HepG2 (cell line): ENCODE measurements at regions not wholly inside any gene's neighbourhood (a gene's known extent, or its start where the extent isn't known, plus 50 kb on each side); places are given as distances from the start of the nearest gene placed in this dataset.

Experiments
- ATAC-seq: fragments of 200-7000 bp; cut with Tn5 transposase; 3 replicates; pipeline ENCODE4 v1.9.1; 2020; ENCODE audit warnings: mild to moderate bottlenecking, moderate library complexity
- BruUV-seq: library from RNA; stranded (reverse); fragments of 400-500 nt; replicated peaks from 2 replicates; lab custom pipeline; 2021; lab: Mats Ljungman, UMichigan
- CTCF ChIA-PET: fragments of 300-600 bp; formaldehyde crosslinking; extraction: SDS; loops from one replicate; lab custom pipeline; 2021; ENCODE audit warnings: low total read pairs, inconsistent platforms, low intra/inter-chr PET ratio; lab: Yijun Ruan, JAX
- POLR2A ChIA-PET: fragments of 350-600 bp; sonication (Branson Sonifier 250); formaldehyde crosslinking; loops from one replicate; lab custom pipeline; 2020; ENCODE audit warnings: antibody characterized with exemption, inconsistent platforms; lab: Yijun Ruan, JAX
- DNase-seq: peaks from one replicate; pipeline ENCODE4 v3.0.0-alpha.2; 2015; ENCODE audit warnings: low spot score
- FAIRE-seq: peaks from 3 replicates; lab custom pipeline; 2011; peaks lifted over from hg19 to GRCh38; lab: Jason Lieb, UNC
- H2AFZ ChIP-seq: one replicate; pipeline ENCODE4 v1.6.1; 2011; ENCODE audit warnings: low read length, inconsistent platforms
- H3K27ac ChIP-seq: fragments of 300-600 bp; 3 replicates; pipeline ENCODE4 v1.8.0; 2011; ENCODE audit warnings: mixed run types, mild to moderate bottlenecking, mixed read lengths, low read length, inconsistent platforms; ENCODE audit not compliant: insufficient read depth; ENCODE audit errors: extremely low read length
- H3K27me3 ChIP-seq, 2 experiments: fragments of 200-600 bp in 1 of 2; 2 replicates in 1 of 2; 3 replicates in 1 of 2; pipeline versions ENCODE4 v1.6.0 to v1.8.0; 2011; ENCODE audit warnings: low read length in 2 of 2, mild to moderate bottlenecking in 2 of 2, moderate library complexity in 2 of 2, inconsistent platforms in 1 of 2; ENCODE audit not compliant: insufficient read depth in 2 of 2, control insufficient read depth in 1 of 2
- H3K36me3 ChIP-seq, 2 experiments: fragments of 200-600 bp in 1 of 2; replicated peaks in 1 of 2; 2 replicates in 1 of 2; 3 replicates in 1 of 2; pipeline versions ENCODE4 v1.5.1 to v1.8.0; 2011; ENCODE audit warnings: low read length in 2 of 2, inconsistent platforms in 1 of 2; ENCODE audit not compliant: insufficient read depth in 2 of 2, control insufficient read depth in 1 of 2
- H3K4me1 ChIP-seq: 2 replicates; pipeline ENCODE4 v1.5.1; 2012; ENCODE audit warnings: low read length, inconsistent platforms; ENCODE audit not compliant: insufficient read depth
- H3K4me2 ChIP-seq: 2 replicates; pipeline ENCODE4 v1.6.0; 2011; ENCODE audit warnings: low read depth, low read length, inconsistent platforms
- H3K4me3 ChIP-seq, 3 experiments: fragments of 200-600 bp in 1 of 3; sonication (generic), shearing (Covaris generic) in 1 of 3; replicated peaks in 1 of 3; 2 replicates each; pipeline ENCODE4 v1.5.1; 2011 to 2016; ENCODE audit warnings: low read length in 3 of 3, inconsistent platforms in 2 of 3, low read depth in 2 of 3, mild to moderate bottlenecking in 2 of 3, control low read depth in 1 of 3, mixed read lengths in 1 of 3; ENCODE audit not compliant: insufficient read depth in 1 of 3
- H3K79me2 ChIP-seq: one replicate; pipeline ENCODE4 v1.6.1; 2011; ENCODE audit warnings: low read length, inconsistent platforms; ENCODE audit not compliant: insufficient read depth
- H3K9ac ChIP-seq: 2 replicates; pipeline ENCODE4 v1.6.0; 2011; ENCODE audit warnings: mild to moderate bottlenecking, low read depth, low read length, inconsistent platforms; ENCODE audit not compliant: insufficient read depth
- H3K9me3 ChIP-seq: 2 replicates; pipeline ENCODE4 v1.5.1; 2012; ENCODE audit warnings: mild to moderate bottlenecking, low read length
- H4K20me1 ChIP-seq: 2 replicates; pipeline ENCODE4 v1.6.0; 2011; ENCODE audit warnings: inconsistent platforms, mild to moderate bottlenecking, low read length, moderate library complexity; ENCODE audit not compliant: insufficient read depth
- ARNT ChIP-seq: fragments of 450-650 bp; IDR thresholded peaks from 2 replicates; pipeline ENCODE4 v1.6.1; 2017
- ATF1 ChIP-seq: IDR thresholded peaks from 2 replicates; pipeline ENCODE4 v1.6.1; 2016; ENCODE audit warnings: mild to moderate bottlenecking, control low read depth
- DMAP1 ChIP-seq: IDR thresholded peaks from 2 replicates; pipeline ENCODE4 v1.6.1; 2016
- GATAD1 ChIP-seq: IDR thresholded peaks from 2 replicates; pipeline ENCODE4 v1.6.1; 2016; ENCODE audit warnings: missing genetic modification reagents, missing compliant biosample characterization
- MEF2D ChIP-seq: sonication (generic); formaldehyde crosslinking; IDR thresholded peaks from 2 replicates; pipeline ENCODE4 v1.5.1; 2020; ENCODE audit warnings: mild to moderate bottlenecking, missing genetic modification reagents
- NBN ChIP-seq: fragments of 450-650 bp; conservative IDR thresholded peaks from 2 replicates; pipeline ENCODE4 v1.6.1; 2017
- SSRP1 ChIP-seq: IDR thresholded peaks from 2 replicates; pipeline ENCODE4 v1.6.1; 2016; ENCODE audit warnings: control low read depth
- ZBTB3 ChIP-seq: sonication (generic); formaldehyde crosslinking; IDR thresholded peaks from 2 replicates; pipeline ENCODE4 v1.4.0; 2020; ENCODE audit warnings: low read depth, mild to moderate bottlenecking, moderate library complexity, missing genetic modification reagents, borderline replicate concordance
- ZNF33A ChIP-seq: sonication (generic); formaldehyde crosslinking; IDR thresholded peaks from 2 replicates; pipeline ENCODE4 v1.5.1; 2020; ENCODE audit warnings: missing genetic modification reagents, mild to moderate bottlenecking, moderate library complexity, borderline replicate concordance
- WGBS: methylation state at CpG from one replicate; pipeline ENCODE4 v1.1.6; 2017; ENCODE audit warnings: low lambda C conversion rate; 5-methylcytosine and 5-hydroxymethylcytosine counted together
- in situ Hi-C: cut with HindIII; loops from 2 replicates; pipeline ENCODE4 v1.10.0; 2017; ENCODE audit warnings: low pct_unique_long_range_greater_than_20kb; ENCODE audit not compliant: extremely low pct_ligation_motif_present
- intact Hi-C: fragments of 100-400 bp; cut with micrococcal nuclease; formaldehyde crosslinking; loops from one replicate; pipeline ENCODE4 v1.10.0; 2022; ENCODE audit not compliant: unreplicated experiment
- TF ChIP-seq, protein P1 (sequence below): sonication (generic); formaldehyde crosslinking; IDR thresholded peaks from 2 replicates; pipeline ENCODE4 v1.4.0; 2020; ENCODE audit warnings: mild to moderate bottlenecking, missing genetic modification reagents
- TF ChIP-seq, protein P2 (sequence below): sonication (generic); formaldehyde crosslinking; IDR thresholded peaks from 2 replicates; pipeline ENCODE4 v1.5.1; 2020; ENCODE audit warnings: mild to moderate bottlenecking, missing genetic modification reagents, moderate library complexity

DNA sequence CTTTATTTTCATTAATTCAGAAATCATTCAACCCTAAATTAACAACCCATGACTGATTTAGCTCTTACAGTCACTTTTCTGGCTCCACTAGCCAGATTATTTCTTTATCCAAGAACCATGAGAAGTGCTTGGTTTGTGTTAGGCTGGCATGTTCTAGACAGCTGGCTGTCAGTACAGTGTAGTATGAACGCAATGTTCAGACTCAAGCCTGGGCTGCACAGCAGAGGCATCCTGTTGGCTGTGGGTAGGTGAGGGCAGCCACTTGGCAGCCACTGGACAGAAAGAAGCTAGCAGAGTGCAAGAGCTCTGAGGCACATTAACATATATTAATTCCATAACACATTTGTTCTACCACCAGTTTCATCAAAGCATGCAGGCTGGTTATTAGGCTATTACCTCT is 522.9 kb upstream of the FSHR start:
- intact Hi-C loops, result no loop called here
- BruUV-seq, result no TSS peak
- Histone ChIP-seq H3K4me3 (no peak overlapping the region), H3K4me1 (no peaks in the 10 kb centered on the region), H3K27ac (no peak overlapping the region), H3K9ac (no peak overlapping the region), H3K9me3 (no peaks in the 10 kb centered on the region), H3K79me2 (no peaks in the 10 kb centered on the region), H2AFZ (no peak overlapping the region), H3K36me3 (no peaks in the 10 kb centered on the region), H3K4me2 (no peak overlapping the region), H4K20me1 (no peaks in the 10 kb centered on the region), H3K27me3 (no peaks in the 10 kb centered on the region)
- FAIRE-seq, result no peak
- ChIA-PET POLR2A (no interaction called here), CTCF (no interaction called here)
- no peak for DNase-seq
- TF ChIP-seq SSRP1 (CRISPR knock-in tag) (no peak), ZBTB3 (CRISPR knock-in tag) (no peak), GATAD1 (CRISPR knock-in tag) (no peak), DMAP1 (CRISPR knock-in tag) (no peak), NBN (no peak), MEF2D (CRISPR knock-in tag) (no peak), ZNF33A (CRISPR knock-in tag) (no peak), ARNT (no peak), ATF1 (no peak)
- TF ChIP-seq, protein P1, sequence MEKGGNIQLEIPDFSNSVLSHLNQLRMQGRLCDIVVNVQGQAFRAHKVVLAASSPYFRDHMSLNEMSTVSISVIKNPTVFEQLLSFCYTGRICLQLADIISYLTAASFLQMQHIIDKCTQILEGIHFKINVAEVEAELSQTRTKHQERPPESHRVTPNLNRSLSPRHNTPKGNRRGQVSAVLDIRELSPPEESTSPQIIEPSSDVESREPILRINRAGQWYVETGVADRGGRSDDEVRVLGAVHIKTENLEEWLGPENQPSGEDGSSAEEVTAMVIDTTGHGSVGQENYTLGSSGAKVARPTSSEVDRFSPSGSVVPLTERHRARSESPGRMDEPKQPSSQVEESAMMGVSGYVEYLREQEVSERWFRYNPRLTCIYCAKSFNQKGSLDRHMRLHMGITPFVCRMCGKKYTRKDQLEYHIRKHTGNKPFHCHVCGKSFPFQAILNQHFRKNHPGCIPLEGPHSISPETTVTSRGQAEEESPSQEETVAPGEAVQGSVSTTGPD (CRISPR knock-in tag), result no peak
- TF ChIP-seq, protein P2, sequence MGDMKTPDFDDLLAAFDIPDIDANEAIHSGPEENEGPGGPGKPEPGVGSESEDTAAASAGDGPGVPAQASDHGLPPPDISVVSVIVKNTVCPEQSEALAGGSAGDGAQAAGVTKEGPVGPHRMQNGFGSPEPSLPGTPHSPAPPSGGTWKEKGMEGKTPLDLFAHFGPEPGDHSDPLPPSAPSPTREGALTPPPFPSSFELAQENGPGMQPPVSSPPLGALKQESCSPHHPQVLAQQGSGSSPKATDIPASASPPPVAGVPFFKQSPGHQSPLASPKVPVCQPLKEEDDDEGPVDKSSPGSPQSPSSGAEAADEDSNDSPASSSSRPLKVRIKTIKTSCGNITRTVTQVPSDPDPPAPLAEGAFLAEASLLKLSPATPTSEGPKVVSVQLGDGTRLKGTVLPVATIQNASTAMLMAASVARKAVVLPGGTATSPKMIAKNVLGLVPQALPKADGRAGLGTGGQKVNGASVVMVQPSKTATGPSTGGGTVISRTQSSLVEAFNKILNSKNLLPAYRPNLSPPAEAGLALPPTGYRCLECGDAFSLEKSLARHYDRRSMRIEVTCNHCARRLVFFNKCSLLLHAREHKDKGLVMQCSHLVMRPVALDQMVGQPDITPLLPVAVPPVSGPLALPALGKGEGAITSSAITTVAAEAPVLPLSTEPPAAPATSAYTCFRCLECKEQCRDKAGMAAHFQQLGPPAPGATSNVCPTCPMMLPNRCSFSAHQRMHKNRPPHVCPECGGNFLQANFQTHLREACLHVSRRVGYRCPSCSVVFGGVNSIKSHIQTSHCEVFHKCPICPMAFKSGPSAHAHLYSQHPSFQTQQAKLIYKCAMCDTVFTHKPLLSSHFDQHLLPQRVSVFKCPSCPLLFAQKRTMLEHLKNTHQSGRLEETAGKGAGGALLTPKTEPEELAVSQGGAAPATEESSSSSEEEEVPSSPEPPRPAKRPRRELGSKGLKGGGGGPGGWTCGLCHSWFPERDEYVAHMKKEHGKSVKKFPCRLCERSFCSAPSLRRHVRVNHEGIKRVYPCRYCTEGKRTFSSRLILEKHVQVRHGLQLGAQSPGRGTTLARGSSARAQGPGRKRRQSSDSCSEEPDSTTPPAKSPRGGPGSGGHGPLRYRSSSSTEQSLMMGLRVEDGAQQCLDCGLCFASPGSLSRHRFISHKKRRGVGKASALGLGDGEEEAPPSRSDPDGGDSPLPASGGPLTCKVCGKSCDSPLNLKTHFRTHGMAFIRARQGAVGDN (CRISPR knock-in tag), result no peak
- whole genome bisulfite sequencing, result 6% methylated on average over 1 of the region's 1 CpG
- no peak for ATAC-seq
- in situ Hi-C loops, result no loop called here
